Coronary artery (tissue), 2 donors: ENCODE measurements at regions not wholly inside any gene's neighbourhood (a gene's known extent, or its start where the extent isn't known, plus 50 kb on each side); places are given as distances from the start of the nearest gene placed in this dataset.

Experiments
- DNase-seq: peaks from one replicate; pipeline ENCODE4 v3.0.0-alpha.2; 2017; ENCODE audit warnings: low spot score
- H3K27ac ChIP-seq, 2 donors: fragments of 200-600 bp; sonication (generic); one replicate each; pipeline ENCODE4 v1.5.1; 2016 to 2019
- H3K4me3 ChIP-seq: fragments of 200-600 bp; sonication (generic); 2 replicates; pipeline ENCODE4 v1.5.1; 2016; ENCODE audit warnings: mild to moderate bottlenecking, moderate library complexity
- CTCF ChIP-seq: fragments of 200-600 bp; sonication (generic); IDR thresholded peaks from one replicate; pipeline ENCODE4 v1.5.1; 2019; ENCODE audit warnings: antibody characterized with exemption

DNA sequence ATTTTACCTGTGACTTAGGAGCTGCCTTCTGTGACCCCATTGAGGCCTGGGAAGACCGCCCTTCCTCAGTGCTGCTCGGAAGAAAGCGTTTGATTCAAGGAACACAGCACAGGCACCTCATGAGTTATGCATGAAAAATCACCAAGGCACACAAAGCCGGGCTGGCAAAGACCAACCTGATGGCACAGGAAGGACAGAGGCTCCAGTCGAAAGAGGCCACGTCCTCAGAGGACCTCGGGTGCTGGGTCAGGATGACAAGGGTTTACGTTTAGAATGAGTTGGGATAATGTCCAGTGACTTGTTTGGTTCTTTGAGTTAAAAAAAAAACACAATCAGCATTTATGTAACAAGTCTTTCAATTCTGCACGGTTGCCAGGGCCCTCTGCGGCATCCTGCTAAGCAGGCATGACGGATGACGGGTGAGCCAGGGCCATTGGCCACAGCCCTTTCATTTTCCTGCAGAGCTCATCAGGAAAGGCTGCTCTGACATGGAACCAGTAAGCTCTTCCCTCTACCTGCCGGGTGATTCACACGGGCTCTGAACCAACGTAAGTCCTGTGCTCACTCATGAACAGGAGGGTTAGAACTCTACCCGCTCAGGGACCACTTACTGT lies 112.8 kb downstream of the DACT2 start:
- H3K27ac ChIP-seq = no peak overlapping the region
- DNase-seq = no peak

GRCh38 chr6:168206186-168206585 lies 113.4 kb downstream of the DACT2 start:
- no peak for TF ChIP-seq CTCF
- Histone ChIP-seq H3K27ac (peak overlapping the region in 1 of 2 donors; percentile 28), H3K4me3 (no peak overlapping the region)
- no peak for DNase-seq

More for the DNA sequence above, 112.8 kb downstream of the DACT2 start:
- H3K4me3 ChIP-seq = no peak overlapping the region
- TF ChIP-seq CTCF = no peak

GRCh38 chr6:168201799-168202198 lies 117.8 kb downstream of the DACT2 start:
- no peak for DNase-seq
- Histone ChIP-seq H3K27ac (no peak overlapping the region), H3K4me3 (no peak overlapping the region)
- TF ChIP-seq CTCF = no peak

GRCh38 chr6:168201383-168201782 lies 118.2 kb downstream of the DACT2 start:
- DNase-seq = no peak
- Histone ChIP-seq H3K27ac (no peak overlapping the region), H3K4me3 (no peak overlapping the region)
- no peak for TF ChIP-seq CTCF

GRCh38 chr6:168200571-168201134 lies 118.9 kb downstream of the DACT2 start:
- no peak for DNase-seq
- TF ChIP-seq CTCF = no peak
- H3K27ac ChIP-seq = no peak overlapping the region
- H3K4me3 ChIP-seq = no peak overlapping the region

- peak; percentile 64 for DNase-seq
- H3K4me3 ChIP-seq = no peak overlapping the region
- H3K27ac ChIP-seq = no peak overlapping the region
- TF ChIP-seq CTCF = no peak
Measured at GRCh38 chr6:168198302-168199180, 119.5 kb upstream of the FRMD1 start.
